OCI-LY1 (cell line): ENCODE measurements at regions not wholly inside any gene's neighbourhood (a gene's known extent, or its start where the extent isn't known, plus 50 kb on each side); places are given as distances from the start of the nearest gene placed in this dataset.

ENCODE experiments used
- CTCF ChIP-seq: fragments of 200-600 bp; sonication (generic), shearing (Covaris generic); IDR thresholded peaks from 2 replicates; pipeline ENCODE4 v1.5.1; 2017; ENCODE audit warnings: mild to moderate bottlenecking, antibody characterized with exemption, low read length, moderate library complexity, mixed read lengths
- EZH2 ChIP-seq: fragments of 200-600 bp; sonication (generic), shearing (Covaris generic); IDR thresholded peaks from 2 replicates; pipeline ENCODE4 v1.8.0; 2017; ENCODE audit warnings: borderline replicate concordance, mixed run types, mild to moderate bottlenecking, antibody characterized with exemption, low read length, moderate library complexity, mixed read lengths

- no peak for TF ChIP-seq CTCF
- no peak for TF ChIP-seq EZH2
Measured at GRCh38 chr13:63737418-63737817, 2321.8 kb upstream of the PCDH20 start.
